ENCODE measurements at regions not wholly inside any gene's neighbourhood (a gene's known extent, or its start where the extent isn't known, plus 50 kb on each side); places are given as distances from the start of the nearest gene placed in this dataset.
"Not testable (repeated sequence)": the region's sequence is repeated elsewhere in the genome, so short reads cannot be mapped to it uniquely, and the experiment has no call there.

GRCh38 chr11:112617098-112617425 is 344.2 kb upstream of the NCAM1 start:
- no peak for DNase-seq (ENCODE audit: low read depth)

GRCh38 chr11:112617977-112618826 is 343.0 kb upstream of the NCAM1 start:
- no peak for DNase-seq (ENCODE audit: low read depth)

- DNase-seq (ENCODE audit: low read depth), result no peak
These were observed 342.1 kb upstream of the NCAM1 start for GRCh38 chr11:112619106-112619505.

- DNase-seq (ENCODE audit: low read depth), result no peak
These were observed 340.4 kb upstream of the NCAM1 start for GRCh38 chr11:112620621-112621394.

- no peak for DNase-seq (ENCODE audit: low read depth)
These were observed 338.2 kb upstream of the NCAM1 start for GRCh38 chr11:112623057-112623456.

- DNase-seq (ENCODE audit: low read depth), result no peak
These were observed 336.8 kb upstream of the NCAM1 start for GRCh38 chr11:112624431-112624830.

- DNase-seq (ENCODE audit: low read depth), result not testable (repeated sequence)
These were observed 336.2 kb upstream of the NCAM1 start for GRCh38 chr11:112624971-112625370.

- no peak for DNase-seq (ENCODE audit: low read depth)
These were observed 335.4 kb upstream of the NCAM1 start for GRCh38 chr11:112625814-112626213.

GRCh38 chr11:112626731-112627130 is 334.5 kb upstream of the NCAM1 start:
- DNase-seq (ENCODE audit: low read depth), result no peak

- no peak for DNase-seq (ENCODE audit: low read depth)
These were observed 333.6 kb upstream of the NCAM1 start for GRCh38 chr11:112627588-112628045.

- no peak for DNase-seq (ENCODE audit: low read depth)
These were observed 332.5 kb upstream of the NCAM1 start for GRCh38 chr11:112628676-112629075.

GRCh38 chr11:112630496-112630895 is 330.7 kb upstream of the NCAM1 start:
- DNase-seq (ENCODE audit: low read depth), result no peak

- DNase-seq (ENCODE audit: low read depth), result no peak
These were observed 329.9 kb upstream of the NCAM1 start for GRCh38 chr11:112631333-112631732.

GRCh38 chr11:112632866-112633505 is 328.2 kb upstream of the NCAM1 start:
- no peak for DNase-seq (ENCODE audit: low read depth)

GRCh38 chr11:112634551-112634950 is 326.7 kb upstream of the NCAM1 start:
- DNase-seq (ENCODE audit: low read depth), result no peak

GRCh38 chr11:112634995-112635737 is 326.1 kb upstream of the NCAM1 start:
- DNase-seq (ENCODE audit: low read depth), result no peak

GRCh38 chr11:112637076-112637475 is 324.1 kb upstream of the NCAM1 start:
- no peak for DNase-seq (ENCODE audit: low read depth)

GRCh38 chr11:112637876-112638275 is 323.3 kb upstream of the NCAM1 start:
- no peak for DNase-seq (ENCODE audit: low read depth)

- no peak for DNase-seq (ENCODE audit: low read depth)
These were observed 321.8 kb upstream of the NCAM1 start for GRCh38 chr11:112639469-112639868.

GRCh38 chr11:112643416-112643815 is 317.8 kb upstream of the NCAM1 start:
- DNase-seq (ENCODE audit: low read depth), result no peak

GRCh38 chr11:112644410-112645131 is 316.6 kb upstream of the NCAM1 start:
- DNase-seq (ENCODE audit: low read depth), result no peak

All from stimulated activated CD4-positive, alpha-beta T cell treated with anti-CD3 and anti-CD28 coated beads, Interleukin-2, amount 100 ng/mL, for 4 hours (primary cell).